ENCODE measurements at regions not wholly inside any gene's neighbourhood (a gene's known extent, or its start where the extent isn't known, plus 50 kb on each side); places are given as distances from the start of the nearest gene placed in this dataset.

DNA sequence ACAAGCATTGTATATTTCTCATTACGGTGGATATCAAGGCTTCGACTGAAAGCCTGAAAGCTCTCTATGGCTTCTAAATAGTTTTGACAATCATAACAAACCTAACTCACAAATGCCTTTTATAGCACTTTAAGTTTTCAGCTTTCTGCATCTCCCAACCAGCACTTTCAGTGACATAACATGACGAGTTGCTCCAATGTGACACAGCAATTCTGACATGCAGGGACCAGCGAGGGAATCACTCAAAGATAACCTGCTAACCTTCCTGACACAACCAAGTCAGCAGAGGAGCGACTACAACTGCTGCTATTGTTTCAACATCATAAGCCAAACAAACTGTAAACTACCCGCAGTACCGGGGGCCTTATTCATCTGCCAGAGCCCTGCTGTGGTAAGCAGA, 95.7 kb upstream of the CDH20 start:
- Mint-ChIP-seq H3K27ac (no peak overlapping the region), H3K27me3 (ENCODE audit: low read depth in 2 of 2) (no peaks in the 10 kb centered on the region), H3K4me1 (no peaks in the 10 kb centered on the region), H3K36me3 (no peaks in the 10 kb centered on the region), H3K9me3 (peaks cover 3 to 5% of the 10 kb centered on the region in 2 donors), H3K4me3 (no peak overlapping the region)
- no peak for ATAC-seq
- Histone ChIP-seq H3K4me1 (ENCODE audit: control insufficient read depth, insufficient read depth, low read length) (no peaks in the 10 kb centered on the region), H3K9me3 (ENCODE audit: control insufficient read depth, insufficient read depth, low read length) (peaks cover 5% of the 10 kb centered on the region), H3K27me3 (ENCODE audit: control insufficient read depth, insufficient read depth, low read length) (no peaks in the 10 kb centered on the region), H3K36me3 (ENCODE audit: control insufficient read depth, insufficient read depth, low read length) (no peaks in the 10 kb centered on the region), H3K27ac (ENCODE audit: low read length) (no peak overlapping the region), H3K4me3 (ENCODE audit: low read length) (no peak overlapping the region)
- no peak for DNase-seq
- intact Hi-C loops (cut with micrococcal nuclease) = no loop called here
- 87% methylated on average over 7 of the region's 7 CpGs for WGBS (ENCODE audit: insufficient coverage)
- TF ChIP-seq CTCF (IDR thresholded peaks at IDR 0.05) = no peak

DNA sequence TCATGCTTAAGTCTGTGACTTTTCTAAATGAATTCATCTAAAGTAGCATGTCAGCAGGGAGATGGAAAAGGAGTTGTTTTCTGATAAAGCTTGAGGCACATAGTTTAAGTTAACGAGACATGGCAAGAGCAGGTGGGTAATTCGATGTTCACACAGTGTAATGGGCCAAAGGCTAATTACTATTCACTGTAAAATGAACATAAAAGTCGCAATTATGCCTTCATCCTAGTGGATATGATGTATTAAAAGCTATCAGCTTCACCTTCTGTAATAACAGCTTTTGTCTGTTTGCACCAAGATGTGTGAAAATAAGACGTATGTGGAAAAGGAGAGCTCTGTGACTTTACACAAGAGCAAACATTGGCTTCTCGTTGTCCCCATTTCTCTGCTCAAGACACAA, 94.2 kb upstream of the CDH20 start:
- peaks cover 5% of the 10 kb centered on the region for H3K9me3 ChIP-seq (ENCODE audit: control insufficient read depth, insufficient read depth, low read length)
- ATAC-seq = no peak

GRCh38 chr18:61241260-61241853, 91.9 kb upstream of the CDH20 start:
- intact Hi-C loops (cut with micrococcal nuclease) = no loop called here
- DNase-seq (no peak), ATAC-seq (no peak)
- H3K4me1 Mint-ChIP-seq = no peaks in the 10 kb centered on the region
- no peak overlapping the region for H3K27ac Mint-ChIP-seq
- Histone ChIP-seq H3K36me3 (ENCODE audit: control insufficient read depth, insufficient read depth, low read length) (no peaks in the 10 kb centered on the region), H3K9me3 (ENCODE audit: control insufficient read depth, insufficient read depth, low read length) (peaks cover 5% of the 10 kb centered on the region), H3K27me3 (ENCODE audit: control insufficient read depth, insufficient read depth, low read length) (no peaks in the 10 kb centered on the region), H3K4me3 (ENCODE audit: low read length) (no peak overlapping the region), H3K27ac (ENCODE audit: low read length) (no peak overlapping the region), H3K4me1 (ENCODE audit: control insufficient read depth, insufficient read depth, low read length) (no peaks in the 10 kb centered on the region)
- no peak overlapping the region for H3K4me3 Mint-ChIP-seq
- TF ChIP-seq CTCF (IDR thresholded peaks at IDR 0.05) = no peak
- no peaks in the 10 kb centered on the region for H3K27me3 Mint-ChIP-seq (ENCODE audit: low read depth in 2 of 2)
- WGBS (ENCODE audit: insufficient coverage) = 80% methylated on average over 5 of the region's 5 CpGs
- H3K9me3 Mint-ChIP-seq = peaks cover 6% of the 10 kb centered on the region in 2 donors
- H3K36me3 Mint-ChIP-seq = no peaks in the 10 kb centered on the region

More for the DNA sequence above, 94.2 kb upstream of the CDH20 start:
- H3K36me3 ChIP-seq (ENCODE audit: control insufficient read depth, insufficient read depth, low read length) = no peaks in the 10 kb centered on the region
- H3K27ac ChIP-seq (ENCODE audit: low read length) = no peak overlapping the region
- Mint-ChIP-seq H3K4me3 (no peak overlapping the region), H3K9me3 (peaks cover 5 to 6% of the 10 kb centered on the region in 2 donors), H3K27me3 (ENCODE audit: low read depth in 2 of 2) (no peaks in the 10 kb centered on the region), H3K36me3 (no peaks in the 10 kb centered on the region), H3K27ac (no peak overlapping the region), H3K4me1 (no peaks in the 10 kb centered on the region)
- H3K27me3 ChIP-seq (ENCODE audit: control insufficient read depth, insufficient read depth, low read length) = no peaks in the 10 kb centered on the region
- no peaks in the 10 kb centered on the region for H3K4me1 ChIP-seq (ENCODE audit: control insufficient read depth, insufficient read depth, low read length)
- intact Hi-C loops (cut with micrococcal nuclease) = no loop called here
- TF ChIP-seq CTCF (IDR thresholded peaks at IDR 0.05) = no peak
- H3K4me3 ChIP-seq (ENCODE audit: low read length) = no peak overlapping the region
- DNase-seq = no peak
- WGBS (ENCODE audit: insufficient coverage) = 96% methylated on average over 4 of the region's 5 CpGs

GRCh38 chr18:61244632-61245031, 88.6 kb upstream of the CDH20 start:
- no peak overlapping the region for H3K27ac Mint-ChIP-seq
- Histone ChIP-seq H3K4me3 (ENCODE audit: low read length) (no peak overlapping the region), H3K4me1 (ENCODE audit: control insufficient read depth, insufficient read depth, low read length) (no peaks in the 10 kb centered on the region), H3K27ac (ENCODE audit: low read length) (no peak overlapping the region), H3K9me3 (ENCODE audit: control insufficient read depth, insufficient read depth, low read length) (no peaks in the 10 kb centered on the region), H3K36me3 (ENCODE audit: control insufficient read depth, insufficient read depth, low read length) (no peaks in the 10 kb centered on the region), H3K27me3 (ENCODE audit: control insufficient read depth, insufficient read depth, low read length) (no peaks in the 10 kb centered on the region)
- TF ChIP-seq CTCF (IDR thresholded peaks at IDR 0.05) = no peak
- peaks cover 5 to 6% of the 10 kb centered on the region in 2 donors for H3K9me3 Mint-ChIP-seq
- no peaks in the 10 kb centered on the region for H3K27me3 Mint-ChIP-seq (ENCODE audit: low read depth in 2 of 2)
- DNase-seq (no peak), ATAC-seq (no peak)
- H3K4me1 Mint-ChIP-seq = no peaks in the 10 kb centered on the region
- intact Hi-C loops (cut with micrococcal nuclease) = no loop called here
- no peak overlapping the region for H3K4me3 Mint-ChIP-seq
- no peaks in the 10 kb centered on the region for H3K36me3 Mint-ChIP-seq
- WGBS (ENCODE audit: insufficient coverage) = no CpG with 5 or more reads among the region's 3 CpGs
